SK-N-SH (cell line): ENCODE measurements at regions not wholly inside any gene's neighbourhood (a gene's known extent, or its start where the extent isn't known, plus 50 kb on each side); places are given as distances from the start of the nearest gene placed in this dataset.

Source experiments
- CTCF ChIA-PET: fragments of 300-600, 350-600 bp; formaldehyde crosslinking; extraction: SDS; loops from one replicate; lab custom pipeline; 2021; lab: Yijun Ruan, JAX
- POLR2A ChIA-PET: fragments of 350-600 bp; sonication (Branson Sonifier 250); formaldehyde crosslinking; extraction: SDS; loops from one replicate; lab custom pipeline; 2020; ENCODE audit warnings: antibody characterized with exemption, inconsistent platforms; lab: Yijun Ruan, JAX
- DNase-seq: peaks from one replicate; pipeline ENCODE4 v3.0.0; 2012
- H2AFZ ChIP-seq: fragments of 200-600 bp; sonication (generic); 2 replicates; pipeline ENCODE4 v1.8.1; 2016; ENCODE audit warnings: antibody characterized with exemption, mild to moderate bottlenecking, low read depth
- H3F3A ChIP-seq: fragments of 200-600 bp; sonication (generic); replicated peaks from 2 replicates; pipeline ENCODE3; 2016; ENCODE audit warnings: antibody characterized with exemption, mild to moderate bottlenecking; ENCODE audit not compliant: insufficient read depth
- H3K27ac ChIP-seq, 2 experiments: fragments of 200-500 bp in 1 of 2; fragments of 200-600 bp in 1 of 2; sonication (Bioruptor generic) in 1 of 2; sonication (generic), shearing (Covaris generic) in 1 of 2; 2 replicates each; pipeline versions ENCODE4 v1.5.1 to v1.6.1; 2014 to 2016; ENCODE audit warnings: low read depth in 2 of 2, inconsistent platforms in 1 of 2, low read length in 1 of 2, mild to moderate bottlenecking in 1 of 2, mixed read lengths in 1 of 2
- H3K27me3 ChIP-seq: fragments of 200-600 bp; sonication (generic), shearing (Covaris generic); 2 replicates; pipeline ENCODE4 v1.6.1; 2016; ENCODE audit warnings: mixed run types; ENCODE audit not compliant: insufficient read depth
- H3K36me3 ChIP-seq, 2 experiments: fragments of 200-500 bp in 1 of 2; fragments of 200-600 bp in 1 of 2; sonication (Bioruptor generic) in 1 of 2; sonication (generic) in 1 of 2; replicated peaks in 1 of 2; 2 replicates each; pipeline versions ENCODE3 to v1.5.1; 2014 to 2016; ENCODE audit warnings: low read length in 1 of 2, mild to moderate bottlenecking in 1 of 2; ENCODE audit not compliant: insufficient read depth in 2 of 2, control insufficient read depth in 1 of 2
- H3K4me1 ChIP-seq, 2 experiments: fragments of 200-500 bp in 1 of 2; fragments of 200-600 bp in 1 of 2; sonication (Bioruptor generic) in 1 of 2; sonication (generic), shearing (Covaris generic) in 1 of 2; 2 replicates each; pipeline versions ENCODE4 v1.5.1 to v1.6.1; 2014 to 2016; ENCODE audit warnings: low read depth in 1 of 2, low read length in 1 of 2, mixed run types in 1 of 2; ENCODE audit not compliant: insufficient read depth in 2 of 2, control insufficient read depth in 1 of 2
- H3K4me2 ChIP-seq: fragments of 200-600 bp; sonication (generic), shearing (Covaris generic); 2 replicates; pipeline ENCODE4 v1.6.1; 2017; ENCODE audit warnings: mixed run types
- H3K4me3 ChIP-seq, 2 experiments: fragments of 200-500 bp in 1 of 2; fragments of 200-600 bp in 1 of 2; sonication (Bioruptor generic) in 1 of 2; sonication (generic), shearing (Covaris generic) in 1 of 2; 2 replicates each; pipeline versions ENCODE4 v1.5.1 to v1.8.1; 2014 to 2016; ENCODE audit warnings: low read depth in 2 of 2, inconsistent platforms in 1 of 2, low read length in 1 of 2, mild to moderate bottlenecking in 1 of 2, mixed read lengths in 1 of 2, moderate library complexity in 1 of 2
- H3K79me2 ChIP-seq: fragments of 200-600 bp; sonication (generic); 2 replicates; pipeline ENCODE4 v1.8.1; 2017; ENCODE audit warnings: mild to moderate bottlenecking; ENCODE audit not compliant: insufficient read depth
- H3K9ac ChIP-seq: fragments of 200-600 bp; sonication (generic); 2 replicates; pipeline ENCODE4 v1.6.1; 2017; ENCODE audit warnings: mixed run types
- H3K9me2 ChIP-seq: fragments of 200-600 bp; sonication (generic); 2 replicates; pipeline ENCODE4 v1.6.1; 2017; ENCODE audit warnings: mixed run types
- H3K9me3 ChIP-seq: fragments of 200-600 bp; sonication (generic); 2 replicates; pipeline ENCODE4 v1.6.1; 2017; ENCODE audit warnings: mixed run types, mild to moderate bottlenecking, moderate library complexity
- H4K20me1 ChIP-seq: fragments of 200-600 bp; sonication (generic); 2 replicates; pipeline ENCODE4 v1.6.1; 2017; ENCODE audit warnings: mild to moderate bottlenecking, mixed run types; ENCODE audit not compliant: insufficient read depth
- CHD2 ChIP-seq: fragments of 150-350 bp; IDR thresholded peaks from 2 replicates; pipeline ENCODE4 v1.6.1; 2018; ENCODE audit warnings: low read length; ENCODE audit not compliant: partially characterized antibody
- FOSL2 ChIP-seq: IDR thresholded peaks from 2 replicates; pipeline ENCODE4 v1.4.0; 2012; ENCODE audit warnings: low read depth, mild to moderate bottlenecking, moderate library complexity, borderline replicate concordance
- FOXM1 ChIP-seq: IDR thresholded peaks from 2 replicates; pipeline ENCODE4 v1.4.0; 2012; ENCODE audit warnings: low read depth, mild to moderate bottlenecking
- JUND ChIP-seq: IDR thresholded peaks from 2 replicates; pipeline ENCODE4 v1.4.0; 2012
- RFX5 ChIP-seq: IDR thresholded peaks from 2 replicates; pipeline ENCODE4 v1.6.1; 2012; ENCODE audit warnings: mild to moderate bottlenecking, improper control_type of control experiment, low read length
- TAF1 ChIP-seq: IDR thresholded peaks from 2 replicates; pipeline ENCODE4 v1.6.1; 2012; ENCODE audit warnings: low read depth, mild to moderate bottlenecking, low read length, moderate library complexity, borderline replicate concordance
- YY1 ChIP-seq: IDR thresholded peaks from 2 replicates; pipeline ENCODE4 v1.4.0; 2012; ENCODE audit warnings: low read depth, mild to moderate bottlenecking
- WGBS: methylation state at CpG from one replicate; pipeline ENCODE4 v1.1.6; 2017; ENCODE audit warnings: low lambda C conversion rate; 5-methylcytosine and 5-hydroxymethylcytosine counted together
- TF ChIP-seq, protein P1 (sequence below): IDR thresholded peaks from 2 replicates; pipeline ENCODE4 v1.4.0; 2012; ENCODE audit warnings: low read depth, borderline replicate concordance
- TF ChIP-seq, protein P2 (sequence below): IDR thresholded peaks from 2 replicates; pipeline ENCODE4 v1.4.0; 2012; ENCODE audit warnings: low read depth
- TF ChIP-seq, protein P3 (sequence below): IDR thresholded peaks from 2 replicates; pipeline ENCODE4 v1.4.0; 2012; ENCODE audit warnings: low read depth, borderline replicate concordance

DNA sequence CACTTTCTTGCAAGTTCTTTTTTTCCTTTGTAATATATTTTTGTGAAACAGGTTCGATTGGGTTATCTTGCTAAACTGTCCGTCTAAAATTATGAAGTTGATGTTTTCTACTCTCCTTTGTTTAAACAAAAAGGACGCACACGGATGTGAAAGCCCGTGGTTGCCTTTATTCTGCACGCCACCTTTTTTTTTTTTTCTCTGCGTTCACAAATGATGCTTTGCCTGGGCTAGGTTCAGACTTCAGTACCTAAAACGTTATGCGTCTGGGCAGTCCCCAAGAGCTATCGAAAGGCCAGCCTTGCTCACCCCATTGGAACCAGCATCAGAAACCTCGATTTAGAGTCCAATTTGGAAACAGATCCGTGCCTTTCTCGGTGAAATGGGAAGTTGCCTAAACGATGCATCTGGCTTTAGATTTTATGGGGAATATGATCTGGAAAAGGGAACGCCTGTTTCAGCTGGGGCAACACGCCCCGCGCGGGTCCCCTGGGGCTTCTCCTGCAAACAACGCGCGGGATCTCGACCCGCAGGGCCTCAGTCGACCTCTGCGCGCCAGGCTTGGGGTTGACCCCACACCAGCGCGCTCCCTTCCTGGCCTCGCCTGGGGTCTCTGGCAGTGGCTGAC, 113.9 kb downstream of the KCNRG start:
- Histone ChIP-seq H3K9ac (no peak overlapping the region), H3K9me3 (no peaks in the 10 kb centered on the region)
- TF ChIP-seq FOXM1 (no peak), TAF1 (no peak), RFX5 (no peak), JUND (no peak)
- TF ChIP-seq, protein P1, sequence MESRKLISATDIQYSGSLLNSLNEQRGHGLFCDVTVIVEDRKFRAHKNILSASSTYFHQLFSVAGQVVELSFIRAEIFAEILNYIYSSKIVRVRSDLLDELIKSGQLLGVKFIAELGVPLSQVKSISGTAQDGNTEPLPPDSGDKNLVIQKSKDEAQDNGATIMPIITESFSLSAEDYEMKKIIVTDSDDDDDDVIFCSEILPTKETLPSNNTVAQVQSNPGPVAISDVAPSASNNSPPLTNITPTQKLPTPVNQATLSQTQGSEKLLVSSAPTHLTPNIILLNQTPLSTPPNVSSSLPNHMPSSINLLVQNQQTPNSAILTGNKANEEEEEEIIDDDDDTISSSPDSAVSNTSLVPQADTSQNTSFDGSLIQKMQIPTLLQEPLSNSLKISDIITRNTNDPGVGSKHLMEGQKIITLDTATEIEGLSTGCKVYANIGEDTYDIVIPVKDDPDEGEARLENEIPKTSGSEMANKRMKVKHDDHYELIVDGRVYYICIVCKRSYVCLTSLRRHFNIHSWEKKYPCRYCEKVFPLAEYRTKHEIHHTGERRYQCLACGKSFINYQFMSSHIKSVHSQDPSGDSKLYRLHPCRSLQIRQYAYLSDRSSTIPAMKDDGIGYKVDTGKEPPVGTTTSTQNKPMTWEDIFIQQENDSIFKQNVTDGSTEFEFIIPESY = no peak
- TF ChIP-seq, protein P2, sequence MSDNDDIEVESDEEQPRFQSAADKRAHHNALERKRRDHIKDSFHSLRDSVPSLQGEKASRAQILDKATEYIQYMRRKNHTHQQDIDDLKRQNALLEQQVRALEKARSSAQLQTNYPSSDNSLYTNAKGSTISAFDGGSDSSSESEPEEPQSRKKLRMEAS = no peak
- TF ChIP-seq, all 33 proteins: peak for 0
- Histone ChIP-seq H3K9me2 (no peaks in the 10 kb centered on the region), H4K20me1 (no peaks in the 10 kb centered on the region), H3K36me3 (no peaks in the 10 kb centered on the region), H3K4me2 (no peak overlapping the region), H3F3A (peaks cover 3% of the 10 kb centered on the region), H2AFZ (no peak overlapping the region), H3K4me3 (no peak overlapping the region), H3K79me2 (no peaks in the 10 kb centered on the region), H3K27me3 (no peaks in the 10 kb centered on the region), H3K4me1 (peaks cover 6 to 7% of the 10 kb centered on the region in 2 experiments; a peak in 2 of 4 replicates), H3K27ac (no peak overlapping the region)
- 94% methylated on average over 30 of the region's 30 CpGs for whole genome bisulfite sequencing
- no peak for DNase-seq
- ChIA-PET POLR2A (no interaction called here), CTCF (interaction anchor here (1.8 kb wide), 1 partner anchor 8 kb away, joined by 4 read pairs; no protein-coding TSS in a partner anchor)

DNA sequence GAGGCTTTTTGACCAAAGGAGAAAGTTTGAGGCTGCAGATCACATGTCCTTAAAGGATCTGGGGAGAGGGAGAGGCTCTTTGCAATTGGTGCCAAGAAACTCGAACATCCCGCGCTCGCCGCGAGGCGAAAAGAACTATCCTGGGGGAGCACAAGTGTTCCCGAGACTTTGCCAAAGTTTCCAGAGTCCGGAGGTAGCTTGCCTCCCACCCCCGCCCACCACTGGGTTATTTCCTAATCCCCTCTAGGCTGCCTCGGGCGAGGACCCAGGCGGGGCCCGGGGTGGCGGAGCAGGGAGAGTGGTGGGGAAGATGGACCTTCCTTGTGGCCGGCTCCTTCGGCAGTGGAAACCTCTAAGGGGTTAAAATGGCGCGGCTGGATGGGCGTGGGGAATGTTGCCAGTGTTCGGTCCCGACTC, 114.5 kb downstream of the KCNRG start:
- H3K9ac ChIP-seq = no peak overlapping the region

More for the DNA sequence above, 114.5 kb downstream of the KCNRG start:
- no peaks in the 10 kb centered on the region for H4K20me1 ChIP-seq
- 75% methylated on average over 22 of the region's 22 CpGs for WGBS
- TF ChIP-seq FOSL2 (no peak), YY1 (no peak), CHD2 (no peak)
- TF ChIP-seq, protein P3, sequence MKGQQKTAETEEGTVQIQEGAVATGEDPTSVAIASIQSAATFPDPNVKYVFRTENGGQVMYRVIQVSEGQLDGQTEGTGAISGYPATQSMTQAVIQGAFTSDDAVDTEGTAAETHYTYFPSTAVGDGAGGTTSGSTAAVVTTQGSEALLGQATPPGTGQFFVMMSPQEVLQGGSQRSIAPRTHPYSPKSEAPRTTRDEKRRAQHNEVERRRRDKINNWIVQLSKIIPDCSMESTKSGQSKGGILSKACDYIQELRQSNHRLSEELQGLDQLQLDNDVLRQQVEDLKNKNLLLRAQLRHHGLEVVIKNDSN = no peak
- TF ChIP-seq, all 33 proteins: peak for 0
- peak overlapping the region; percentile 87 for H3K4me2 ChIP-seq
- POLR2A ChIA-PET = interaction anchor here (0.6 kb wide), 1 partner anchor 134 kb away, joined by 6 read pairs; no protein-coding TSS in a partner anchor
- no peaks in the 10 kb centered on the region for H3K36me3 ChIP-seq
- H3K9me2 ChIP-seq = no peaks in the 10 kb centered on the region
- no peak overlapping the region for H3K27ac ChIP-seq
- H3K4me1 ChIP-seq = peaks cover 6 to 7% of the 10 kb centered on the region in 2 experiments; a peak in 2 of 4 replicates
- DNase-seq = no peak
- H3K9me3 ChIP-seq = no peaks in the 10 kb centered on the region
- CTCF ChIA-PET = no interaction called here
- H2AFZ ChIP-seq = peak overlapping the region; percentile 92; the same call in 1 of the 2 replicates
- no peaks in the 10 kb centered on the region for H3K79me2 ChIP-seq
- H3K4me3 ChIP-seq = peak overlapping the region; percentile 50 to 65
- H3K27me3 ChIP-seq = no peaks in the 10 kb centered on the region
- peaks cover 3% of the 10 kb centered on the region for H3F3A ChIP-seq
